Adrenal gland (tissue), 9 donors: ENCODE measurements at regions not wholly inside any gene's neighbourhood (a gene's known extent, or its start where the extent isn't known, plus 50 kb on each side); places are given as distances from the start of the nearest gene placed in this dataset.

Source experiments
- DNase-seq, 7 donors: peaks; one replicate each; pipeline ENCODE4 v3.0.0-alpha.2; 2019 to 2020
- H3K27ac ChIP-seq, 5 donors: fragments of 200-600 bp; sonication (generic) in 4 of 5; 1 replicate in 3 of 5; 2 replicates in 2 of 5; pipeline versions ENCODE4 v1.5.1 to v1.8.0; 2016 to 2020; ENCODE audit warnings: mild to moderate bottlenecking in 1 of 5
- H3K27me3 ChIP-seq: fragments of 200-600 bp; 2 replicates; pipeline ENCODE4 v1.8.0; 2021
- H3K36me3 ChIP-seq, 2 donors: fragments of 200-600 bp; replicated peaks in 1 of 2; 1 replicate in 1 of 2; 2 replicates in 1 of 2; pipeline versions ENCODE4 v1.5.1 to v1.8.0; 2018 to 2022
- H3K4me1 ChIP-seq, 2 donors: fragments of 200-600 bp; replicated peaks in 1 of 2; 1 replicate in 1 of 2; 2 replicates in 1 of 2; pipeline versions ENCODE4 v1.5.1 to v1.8.0; 2018 to 2021
- H3K4me3 ChIP-seq, 4 donors: fragments of 200-600 bp; sonication (generic) in 3 of 4; one replicate each; pipeline ENCODE4 v1.5.1; 2016 to 2018
- H3K9me3 ChIP-seq, 3 donors: fragments of 200-600 bp; sonication (generic) in 1 of 3; replicated peaks in 1 of 3; 1 replicate in 2 of 3; 2 replicates in 1 of 3; pipeline versions ENCODE4 v1.5.1 to v1.8.0; 2016 to 2021
- POLR2A ChIP-seq, 2 donors: fragments of 450-650 bp; IDR thresholded peaks; one replicate each; pipeline ENCODE4 v1.6.1; 2017; ENCODE audit warnings: antibody characterized with exemption in 2 of 2, mild to moderate bottlenecking in 2 of 2, moderate library complexity in 1 of 2
- WGBS, 4 donors: extraction: QIAGEN DNeasy Blood & Tissue Kit in 2 of 4; methylation state at CpG; one replicate each; pipeline versions ENCODE4 v1.1.5 to v1.1.7; 2013 to 2017; 5-methylcytosine and 5-hydroxymethylcytosine counted together
- intact Hi-C, 2 donors: fragments of 100-400 bp; cut with DNase I; formaldehyde crosslinking; loops; one replicate each; pipeline versions ENCODE4 v1.14.1 to v1.15.0; 2022 to 2023
- TF ChIP-seq, protein P1 (sequence below), 6 experiments: fragments of 450-650 bp in 4 of 6; fragments of 200-600 bp in 2 of 6; sonication (generic) in 1 of 6; IDR thresholded peaks; 1 replicate in 5 of 6; 2 replicates in 1 of 6; pipeline versions ENCODE4 v1.5.1 to v1.8.0; 2016 to 2021; ENCODE audit warnings: antibody characterized with exemption in 6 of 6, mild to moderate bottlenecking in 2 of 6, moderate library complexity in 1 of 6
- donor health status: healthy with polysubstance abuse.
- donor health status: Bipolar disorder and iron deficiency.
- donor health status: DM: yes; HTN: yes; CAD: no.
- donor health status: DM: no; HTN: no; CAD: no.
- donor health status: DM: no; HTN: no; CAD: no.

DNA sequence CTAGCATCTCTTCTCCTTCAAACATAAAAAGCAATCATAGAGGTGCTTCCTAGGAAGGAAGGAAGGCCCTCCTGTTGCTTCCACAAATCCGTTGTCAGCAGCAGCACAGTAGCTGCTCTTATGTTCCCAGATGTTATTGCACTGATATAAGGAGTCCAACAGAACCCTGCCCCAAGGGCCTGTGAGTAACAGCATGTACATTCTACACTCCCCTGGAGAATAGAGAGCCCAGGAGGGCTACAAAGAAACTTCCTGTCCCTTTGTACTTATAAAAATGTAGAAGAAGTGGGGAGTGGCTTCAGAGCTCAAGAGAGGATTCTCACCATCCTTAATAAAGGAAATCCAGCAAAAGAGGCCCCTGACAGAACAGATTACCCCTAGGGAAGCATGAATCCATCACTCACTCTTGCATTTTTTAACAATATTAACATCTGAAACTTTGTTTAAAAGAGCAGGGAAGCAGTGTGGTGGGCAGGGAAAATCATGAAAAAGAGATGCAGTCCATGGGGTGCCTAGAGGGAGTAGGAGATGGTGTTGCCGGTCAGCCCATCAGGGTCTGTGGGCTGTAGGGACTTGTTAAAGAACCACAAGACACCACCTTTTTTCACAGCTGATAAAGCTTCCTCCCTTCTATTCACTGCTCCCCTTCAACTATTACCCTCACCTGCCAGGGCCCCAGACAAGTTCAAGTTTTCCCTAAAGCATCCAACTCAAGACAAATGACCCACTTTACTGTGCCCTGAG is 104.5 kb upstream of the ADGRF1 start:
- no peak for DNase-seq
- TF ChIP-seq, protein P1, sequence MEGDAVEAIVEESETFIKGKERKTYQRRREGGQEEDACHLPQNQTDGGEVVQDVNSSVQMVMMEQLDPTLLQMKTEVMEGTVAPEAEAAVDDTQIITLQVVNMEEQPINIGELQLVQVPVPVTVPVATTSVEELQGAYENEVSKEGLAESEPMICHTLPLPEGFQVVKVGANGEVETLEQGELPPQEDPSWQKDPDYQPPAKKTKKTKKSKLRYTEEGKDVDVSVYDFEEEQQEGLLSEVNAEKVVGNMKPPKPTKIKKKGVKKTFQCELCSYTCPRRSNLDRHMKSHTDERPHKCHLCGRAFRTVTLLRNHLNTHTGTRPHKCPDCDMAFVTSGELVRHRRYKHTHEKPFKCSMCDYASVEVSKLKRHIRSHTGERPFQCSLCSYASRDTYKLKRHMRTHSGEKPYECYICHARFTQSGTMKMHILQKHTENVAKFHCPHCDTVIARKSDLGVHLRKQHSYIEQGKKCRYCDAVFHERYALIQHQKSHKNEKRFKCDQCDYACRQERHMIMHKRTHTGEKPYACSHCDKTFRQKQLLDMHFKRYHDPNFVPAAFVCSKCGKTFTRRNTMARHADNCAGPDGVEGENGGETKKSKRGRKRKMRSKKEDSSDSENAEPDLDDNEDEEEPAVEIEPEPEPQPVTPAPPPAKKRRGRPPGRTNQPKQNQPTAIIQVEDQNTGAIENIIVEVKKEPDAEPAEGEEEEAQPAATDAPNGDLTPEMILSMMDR (IDR thresholded peaks at IDR 0.05): no peak
- TF ChIP-seq POLR2A (IDR thresholded peaks at IDR 0.05): no peak
- H3K36me3 ChIP-seq: no peaks in the 10 kb centered on the region
- H3K4me1 ChIP-seq: no peaks in the 10 kb centered on the region
- 63 to 72% (median 66%) methylated on average over 2 of the region's 2 CpGs for WGBS, 4 donors
- intact Hi-C loops: no loop called here
- H3K9me3 ChIP-seq: no peaks in the 10 kb centered on the region
- H3K27ac ChIP-seq: no peak overlapping the region
- no peaks in the 10 kb centered on the region for H3K27me3 ChIP-seq
- H3K4me3 ChIP-seq: no peak overlapping the region

DNA sequence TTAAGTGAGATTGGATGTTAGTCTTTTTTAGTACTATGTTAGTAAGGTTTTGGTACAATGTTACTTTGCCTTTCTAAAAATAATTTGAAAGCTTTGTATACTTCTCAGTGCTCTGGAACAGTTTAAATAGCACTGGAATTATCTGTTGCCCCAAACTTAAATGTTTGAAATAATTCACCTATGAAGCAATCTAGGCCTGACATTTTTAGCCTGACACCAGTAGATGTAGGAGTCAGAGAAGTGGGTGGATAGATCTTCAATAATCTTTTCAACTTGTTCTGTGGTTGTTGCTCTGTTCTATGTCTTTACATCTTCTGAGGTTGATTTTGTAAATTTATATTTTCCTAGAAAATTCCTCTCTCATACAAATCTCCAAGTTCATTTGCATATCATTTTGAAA is 103.1 kb upstream of the ADGRF1 start:
- Histone ChIP-seq H3K27ac (no peak overlapping the region), H3K4me3 (no peak overlapping the region), H3K36me3 (no peaks in the 10 kb centered on the region), H3K9me3 (no peaks in the 10 kb centered on the region), H3K4me1 (no peaks in the 10 kb centered on the region), H3K27me3 (no peaks in the 10 kb centered on the region)
- no peak for TF ChIP-seq POLR2A (IDR thresholded peaks at IDR 0.05)
- TF ChIP-seq, protein P1 (IDR thresholded peaks at IDR 0.05): no peak
- DNase-seq: no peak
- intact Hi-C loops: no loop called here

DNA sequence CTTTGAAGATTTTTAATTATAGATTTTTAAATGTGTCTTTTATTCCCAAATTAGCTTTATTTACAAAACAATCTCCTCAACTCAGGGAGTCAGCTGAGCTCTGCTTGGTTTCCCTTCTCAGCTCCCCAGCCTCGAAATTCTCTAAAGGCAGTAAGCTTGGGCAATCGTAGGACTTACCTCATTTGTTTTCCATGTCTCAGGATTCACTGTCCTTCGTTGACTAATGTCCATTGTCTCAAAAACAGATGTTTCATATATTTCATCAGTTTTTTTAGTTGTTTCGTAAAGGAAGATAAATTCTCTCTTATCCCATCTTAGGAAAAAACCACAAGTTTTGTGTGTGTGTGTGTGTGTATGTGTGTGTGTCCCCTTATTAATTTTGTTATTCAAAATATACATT is 102.2 kb upstream of the ADGRF1 start:
- no peak for DNase-seq
- Histone ChIP-seq H3K9me3 (no peaks in the 10 kb centered on the region), H3K27me3 (no peaks in the 10 kb centered on the region), H3K4me1 (no peaks in the 10 kb centered on the region), H3K36me3 (no peaks in the 10 kb centered on the region), H3K27ac (no peak overlapping the region), H3K4me3 (no peak overlapping the region)
- intact Hi-C loops: no loop called here
- 45 to 60% (median 56%) methylated on average over 4 of the region's 4 CpGs for WGBS, 4 donors
- no peak for TF ChIP-seq POLR2A (IDR thresholded peaks at IDR 0.05)
- TF ChIP-seq, protein P1 (IDR thresholded peaks at IDR 0.05): no peak

DNA sequence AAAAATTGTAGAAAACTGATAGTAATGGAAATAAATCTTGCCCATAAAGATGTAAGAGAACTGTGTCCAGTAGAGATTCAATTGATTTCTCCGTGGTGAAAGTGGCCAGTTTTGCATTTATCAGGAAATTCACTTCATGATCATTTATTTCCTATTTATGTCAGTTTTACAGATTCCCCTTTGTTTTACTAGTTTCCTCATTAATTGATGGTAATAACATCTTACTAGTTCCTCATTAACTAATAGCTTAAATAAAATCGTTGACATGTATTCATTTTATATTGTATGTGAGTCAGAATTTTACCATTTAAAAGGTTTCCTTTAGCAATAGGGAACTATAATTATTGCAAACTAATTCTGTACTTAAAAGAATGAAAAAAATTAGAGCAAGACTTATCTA is 99.8 kb upstream of the ADGRF1 start:
- H3K27me3 ChIP-seq: no peaks in the 10 kb centered on the region
- H3K36me3 ChIP-seq: no peaks in the 10 kb centered on the region
- no peak for DNase-seq
- no peak overlapping the region for H3K4me3 ChIP-seq
- no peaks in the 10 kb centered on the region for H3K4me1 ChIP-seq
- intact Hi-C loops: no loop called here
- WGBS, 4 donors: 64 to 82% (median 73%) methylated on average over 2 of the region's 2 CpGs
- TF ChIP-seq POLR2A (IDR thresholded peaks at IDR 0.05): no peak
- TF ChIP-seq, protein P1 (IDR thresholded peaks at IDR 0.05): no peak
- no peaks in the 10 kb centered on the region for H3K9me3 ChIP-seq
- no peak overlapping the region for H3K27ac ChIP-seq
